GM18511 (cell line): ENCODE measurements at regions not wholly inside any gene's neighbourhood (a gene's known extent, or its start where the extent isn't known, plus 50 kb on each side); places are given as distances from the start of the nearest gene placed in this dataset.
"Not testable (repeated sequence)": the region's sequence is repeated elsewhere in the genome, so short reads cannot be mapped to it uniquely, and the experiment has no call there.

Source experiments
- ATAC-seq: cut with Tn5 transposase; IDR thresholded peaks from one replicate; pipeline ENCODE4 v1.9.1; 2021; ENCODE audit warnings: mild to moderate bottlenecking, moderate library complexity; ENCODE audit not compliant: unreplicated experiment

DNA sequence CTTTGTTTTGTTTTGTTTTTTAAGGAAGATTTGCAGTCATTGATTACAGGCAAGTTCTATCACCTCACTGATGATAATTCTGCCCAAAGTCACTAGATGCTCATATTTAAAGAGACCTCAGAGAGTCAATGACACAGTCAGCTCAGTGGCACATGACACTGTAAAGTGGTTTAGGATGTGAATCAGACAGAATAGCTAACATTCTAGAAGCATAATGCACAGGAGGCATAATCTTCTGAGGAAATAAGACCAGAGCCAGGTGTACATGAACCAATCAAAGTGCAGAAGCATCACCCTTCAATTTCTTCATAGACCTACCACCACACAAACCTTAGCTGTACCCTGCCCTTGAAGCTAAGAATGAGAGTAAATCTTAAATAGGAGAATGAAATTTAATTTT lies 268.5 kb downstream of the BRINP2 start:
- no peak for ATAC-seq

GRCh38 chr1:177435364-177435763 lies 264.6 kb downstream of the BRINP2 start:
- ATAC-seq, result no peak

- ATAC-seq, result no peak
Observed at GRCh38 chr1:177432897-177433296, 262.1 kb downstream of the BRINP2 start.

DNA sequence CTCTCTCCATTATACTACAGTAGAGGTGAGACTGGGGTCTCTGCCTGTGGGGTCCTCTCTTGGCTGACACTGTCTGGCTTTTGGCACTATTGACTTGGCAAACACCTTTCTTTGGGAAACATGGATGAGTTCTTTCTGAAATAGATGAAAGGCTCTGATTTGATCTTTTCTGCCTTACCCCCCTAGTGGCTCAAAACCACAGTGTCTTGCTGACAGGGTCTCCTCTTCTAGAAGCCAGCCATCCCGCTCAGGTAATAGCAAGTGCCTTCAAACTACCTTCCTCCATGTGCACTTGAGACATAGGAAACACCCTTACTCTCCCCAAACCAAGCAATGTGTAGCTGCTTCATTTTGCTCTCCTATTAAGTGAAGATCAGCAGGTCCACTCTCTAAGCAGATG lies 260.4 kb downstream of the BRINP2 start:
- ATAC-seq, result no peak

DNA sequence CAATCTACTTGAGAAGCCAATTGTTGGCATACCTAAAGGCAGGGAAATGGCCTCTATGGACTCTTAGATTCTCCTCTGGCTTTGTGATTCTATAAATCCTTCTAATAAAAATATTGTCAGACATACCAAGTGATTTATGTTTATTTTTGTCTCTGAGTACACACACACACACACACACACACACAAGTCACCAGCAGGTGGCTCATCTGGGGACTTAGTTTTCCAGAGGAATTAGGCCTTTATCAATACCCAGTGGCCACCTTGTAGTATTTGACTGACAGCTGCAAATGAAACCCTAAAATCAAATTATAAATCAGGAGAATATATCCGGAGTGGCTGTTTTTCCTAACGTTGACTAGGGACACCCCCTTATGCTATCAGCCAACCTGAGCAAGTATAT lies 258.5 kb downstream of the BRINP2 start:
- ATAC-seq, result no peak

- no peak for ATAC-seq
Observed at GRCh38 chr1:177427811-177428210, 257.1 kb downstream of the BRINP2 start.

GRCh38 chr1:177426497-177426896 lies 255.7 kb downstream of the BRINP2 start:
- no peak for ATAC-seq

DNA sequence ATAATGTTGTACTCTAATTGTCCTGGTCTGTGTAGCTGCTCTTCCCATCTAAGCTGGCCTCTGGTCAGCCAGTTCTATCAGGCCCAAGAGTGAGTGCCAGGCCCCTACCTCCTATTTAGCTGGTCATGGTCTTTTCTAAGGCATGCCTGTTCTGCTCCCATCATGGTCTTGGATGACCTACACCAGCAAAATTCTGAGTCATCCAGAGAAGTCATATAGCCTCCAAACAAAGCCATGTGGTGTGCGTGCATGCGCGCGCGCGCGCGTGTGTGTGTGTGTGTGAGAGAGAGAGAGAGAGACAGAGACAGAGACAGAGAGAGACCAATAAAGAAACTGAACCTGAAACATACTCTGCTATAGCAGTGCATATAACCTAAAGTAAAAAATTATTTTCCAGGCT lies 254.4 kb downstream of the BRINP2 start:
- no peak for ATAC-seq

DNA sequence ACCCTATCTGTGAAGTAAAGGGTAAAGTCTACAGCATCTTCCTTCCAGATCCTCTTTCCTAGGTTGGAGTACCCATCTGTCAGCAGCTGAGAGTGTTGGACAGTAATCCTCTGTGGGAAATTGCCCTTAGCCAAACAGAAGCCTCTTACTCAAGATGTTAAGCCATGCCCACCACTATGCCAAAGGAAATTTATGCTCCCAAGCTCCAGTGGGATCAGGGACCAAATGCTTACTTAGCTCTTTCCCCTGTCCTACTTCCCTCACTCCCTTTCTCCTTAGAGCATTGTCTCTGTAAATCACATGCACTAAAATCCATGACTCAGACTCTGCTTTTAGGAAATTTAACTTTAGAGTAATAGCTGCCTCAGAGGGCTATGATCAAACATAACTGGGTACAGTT lies 254.0 kb downstream of the BRINP2 start:
- ATAC-seq, result no peak

- ATAC-seq, result no peak
Observed at GRCh38 chr1:177423090-177423489, 252.3 kb downstream of the BRINP2 start.

- ATAC-seq, result no peak
Observed at GRCh38 chr1:177413982-177414596, 243.3 kb downstream of the BRINP2 start.

- no peak for ATAC-seq
Observed at GRCh38 chr1:177411381-177411780, 240.6 kb downstream of the BRINP2 start.

- ATAC-seq, result no peak
Observed at GRCh38 chr1:177410179-177410766, 239.5 kb downstream of the BRINP2 start.

- ATAC-seq, result not testable (repeated sequence)
Observed at GRCh38 chr1:177406323-177406722, 235.6 kb downstream of the BRINP2 start.

GRCh38 chr1:177392336-177392735 lies 221.6 kb downstream of the BRINP2 start:
- ATAC-seq, result no peak

DNA sequence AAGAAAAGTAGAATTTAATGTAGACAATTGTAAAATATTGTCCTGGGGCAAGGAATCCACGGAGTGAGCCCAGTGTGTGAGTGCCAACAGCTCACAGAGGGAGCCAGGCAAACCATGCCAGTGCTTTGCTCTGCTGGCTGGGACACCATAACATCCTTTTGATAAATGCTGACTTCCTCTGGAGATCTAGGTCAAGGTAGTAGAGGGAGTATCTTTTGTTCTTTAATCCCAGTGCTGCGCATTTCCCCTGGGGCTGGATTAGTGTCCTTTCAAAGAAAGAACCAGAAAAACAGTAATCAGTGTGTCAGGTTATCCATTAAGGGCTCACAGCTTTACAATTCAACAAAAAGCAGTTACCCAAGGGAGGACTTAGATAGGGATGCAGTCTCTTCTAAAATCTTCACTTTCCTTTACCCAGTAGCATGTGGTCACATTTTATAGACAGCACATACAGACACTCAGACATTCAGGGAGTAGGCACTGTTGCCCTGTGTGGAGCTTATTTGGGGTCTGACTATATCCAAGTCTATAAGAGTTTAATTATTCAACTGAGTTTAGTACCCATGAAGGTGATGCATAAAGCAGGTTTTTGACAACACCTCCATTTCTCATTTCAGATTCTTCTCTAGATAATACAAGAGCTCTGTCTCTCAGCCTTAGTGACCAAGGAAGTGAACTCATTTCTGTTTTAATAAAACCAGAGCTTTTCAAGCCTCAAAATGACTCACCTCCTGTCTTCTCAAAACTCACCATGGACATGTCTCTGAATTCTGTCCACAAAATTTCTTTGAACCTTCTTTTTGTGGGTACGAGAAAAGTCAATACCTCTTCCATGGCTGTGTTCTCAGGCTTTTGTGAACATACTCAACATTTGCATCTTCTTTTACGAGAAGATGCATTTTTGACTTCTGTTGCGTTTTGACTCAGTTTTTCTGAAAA lies 215.3 kb downstream of the BRINP2 start:
- ATAC-seq, result no peak

- no peak for ATAC-seq
Observed at GRCh38 chr1:177384461-177384860, 213.7 kb downstream of the BRINP2 start.

- no peak for ATAC-seq
Observed at GRCh38 chr1:177383715-177384114, 213.0 kb downstream of the BRINP2 start.

GRCh38 chr1:177377866-177378265 lies 207.1 kb downstream of the BRINP2 start:
- ATAC-seq, result no peak

GRCh38 chr1:177368255-177368654 lies 197.5 kb downstream of the BRINP2 start:
- no peak for ATAC-seq

GRCh38 chr1:177366091-177366490 lies 195.3 kb downstream of the BRINP2 start:
- no peak for ATAC-seq

DNA sequence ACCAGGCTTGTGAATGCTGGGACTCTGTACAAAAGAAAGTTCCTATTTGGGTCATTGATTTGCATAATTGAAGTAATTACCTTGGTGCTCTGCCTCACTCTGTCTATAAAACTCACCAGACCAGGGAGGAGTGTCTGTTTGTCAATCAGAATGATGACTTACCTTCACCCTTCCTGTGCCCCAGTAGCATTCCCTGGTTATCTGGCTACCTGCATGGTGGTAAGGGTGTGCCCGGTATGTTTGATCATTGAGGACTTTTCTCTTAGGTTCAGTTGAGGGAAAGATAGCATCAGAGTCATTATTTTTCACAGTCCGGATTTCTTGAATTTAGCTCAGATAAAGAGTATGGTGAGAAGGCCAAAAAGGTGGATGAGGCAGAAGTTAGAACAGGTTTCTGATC lies 190.0 kb downstream of the BRINP2 start:
- no peak for ATAC-seq
